Astrocyte (in vitro differentiated cells and primary cell): ENCODE measurements at regions not wholly inside any gene's neighbourhood (a gene's known extent, or its start where the extent isn't known, plus 50 kb on each side); places are given as distances from the start of the nearest gene placed in this dataset.

Experiments
- DNase-seq: peaks from one replicate; pipeline ENCODE4 v3.0.0-alpha.2; 2010; ENCODE audit warnings: low read depth
- FAIRE-seq: peaks from 2 replicates; lab custom pipeline; 2011; peaks lifted over from hg19 to GRCh38; lab: Jason Lieb, UNC
- H2AFZ ChIP-seq: 2 replicates; pipeline ENCODE4 v1.6.0; 2012; ENCODE audit warnings: low read depth, low read length, inconsistent platforms
- H3K27ac ChIP-seq: 2 replicates; pipeline ENCODE4 v1.5.1; 2011; ENCODE audit warnings: low read depth, low read length, inconsistent platforms
- H3K27me3 ChIP-seq: 2 replicates; pipeline ENCODE4 v1.6.0; 2011; ENCODE audit warnings: low read length, inconsistent platforms; ENCODE audit not compliant: insufficient read depth
- H3K36me3 ChIP-seq: 2 replicates; pipeline ENCODE4 v1.5.1; 2011; ENCODE audit warnings: low read length, inconsistent platforms; ENCODE audit not compliant: insufficient read depth
- H3K4me1 ChIP-seq: 2 replicates; pipeline ENCODE4 v1.5.1; 2011; ENCODE audit warnings: low read length, inconsistent platforms; ENCODE audit not compliant: insufficient read depth
- H3K4me2 ChIP-seq: 2 replicates; pipeline ENCODE4 v1.6.0; 2012; ENCODE audit warnings: low read length, inconsistent platforms
- H3K4me3 ChIP-seq: 2 replicates; pipeline ENCODE4 v1.5.1; 2011; ENCODE audit warnings: low read depth, mild to moderate bottlenecking, low read length, inconsistent platforms; ENCODE audit not compliant: insufficient read depth
- H3K79me2 ChIP-seq: 2 replicates; pipeline ENCODE4 v1.6.0; 2012; ENCODE audit warnings: mild to moderate bottlenecking, low read length, inconsistent platforms; ENCODE audit not compliant: insufficient read depth
- H3K9ac ChIP-seq: 2 replicates; pipeline ENCODE4 v1.6.0; 2012; ENCODE audit warnings: mild to moderate bottlenecking, low read length, inconsistent platforms
- H3K9me3 ChIP-seq: 2 replicates; pipeline ENCODE4 v1.5.1; 2012; ENCODE audit warnings: low read depth, mild to moderate bottlenecking, low read length, inconsistent platforms; ENCODE audit not compliant: insufficient read depth
- H4K20me1 ChIP-seq: 2 replicates; pipeline ENCODE4 v1.6.0; 2012; ENCODE audit warnings: low read length, inconsistent platforms; ENCODE audit not compliant: insufficient read depth
- H3K27ac Mint-ChIP-seq: one replicate; pipeline ENCODE4 v1.8.0; 2021; ENCODE audit warnings: mild to moderate bottlenecking, mixed read lengths; ENCODE audit not compliant: unreplicated experiment
- H3K27me3 Mint-ChIP-seq: one replicate; pipeline ENCODE4 v1.8.0; 2021; ENCODE audit warnings: low read depth, mixed read lengths; ENCODE audit not compliant: unreplicated experiment
- H3K36me3 Mint-ChIP-seq: one replicate; pipeline ENCODE4 v1.8.0; 2021; ENCODE audit warnings: low read depth, mixed read lengths; ENCODE audit not compliant: unreplicated experiment
- H3K4me1 Mint-ChIP-seq: one replicate; pipeline ENCODE4 v1.8.0; 2021; ENCODE audit warnings: low read depth, mixed read lengths; ENCODE audit not compliant: unreplicated experiment
- H3K4me3 Mint-ChIP-seq: one replicate; pipeline ENCODE4 v1.8.0; 2021; ENCODE audit warnings: mild to moderate bottlenecking, moderate library complexity, mixed read lengths; ENCODE audit not compliant: unreplicated experiment
- H3K9me3 Mint-ChIP-seq: one replicate; pipeline ENCODE4 v1.8.0; 2021; ENCODE audit warnings: mild to moderate bottlenecking, mixed read lengths; ENCODE audit not compliant: unreplicated experiment
- CTCF ChIP-seq: IDR thresholded peaks from 2 replicates; pipeline ENCODE4 v1.5.1; 2011; ENCODE audit warnings: low read depth, mild to moderate bottlenecking, inconsistent platforms, low read length, moderate library complexity; ENCODE audit not compliant: insufficient read depth
- EZH2 ChIP-seq: IDR thresholded peaks from 2 replicates; pipeline ENCODE4 v1.6.1; 2012; ENCODE audit warnings: mild to moderate bottlenecking, low read length, inconsistent platforms; ENCODE audit not compliant: insufficient read depth

GRCh38 chr6:122026582-122027369, 372.7 kb upstream of the HSF2 start:
- Mint-ChIP-seq H3K4me3 (no peak overlapping the region), H3K27me3 (no peaks in the 10 kb centered on the region), H3K27ac (no peak overlapping the region), H3K36me3 (no peaks in the 10 kb centered on the region), H3K4me1 (no peaks in the 10 kb centered on the region), H3K9me3 (no peaks in the 10 kb centered on the region)
- Histone ChIP-seq H3K9me3 (no peaks in the 10 kb centered on the region), H3K4me3 (no peak overlapping the region), H3K79me2 (no peaks in the 10 kb centered on the region), H3K27ac (no peak overlapping the region), H3K36me3 (no peaks in the 10 kb centered on the region), H3K4me1 (no peaks in the 10 kb centered on the region), H3K27me3 (no peaks in the 10 kb centered on the region), H4K20me1 (no peaks in the 10 kb centered on the region), H3K4me2 (no peak overlapping the region), H2AFZ (no peak overlapping the region), H3K9ac (no peak overlapping the region)
- FAIRE-seq (no peak), DNase-seq (no peak)
- TF ChIP-seq EZH2 (no peak), CTCF (no peak)

GRCh38 chr6:122028933-122029522, 370.4 kb upstream of the HSF2 start:
- no peak for FAIRE-seq
- no peak overlapping the region for H3K4me2 ChIP-seq

More at GRCh38 chr6:122028933-122029522, 370.4 kb upstream of the HSF2 start:
- Mint-ChIP-seq H3K36me3 (no peaks in the 10 kb centered on the region), H3K27me3 (no peaks in the 10 kb centered on the region), H3K4me1 (peaks cover 2% of the 10 kb centered on the region), H3K27ac (no peak overlapping the region), H3K9me3 (no peaks in the 10 kb centered on the region), H3K4me3 (no peak overlapping the region)
- H3K79me2 ChIP-seq: no peaks in the 10 kb centered on the region
- no peak overlapping the region for H3K9ac ChIP-seq
- no peaks in the 10 kb centered on the region for H3K36me3 ChIP-seq
- no peak for DNase-seq
- no peak for TF ChIP-seq EZH2
- no peak for TF ChIP-seq CTCF
- H3K4me3 ChIP-seq: no peak overlapping the region
- no peaks in the 10 kb centered on the region for H3K4me1 ChIP-seq
- no peaks in the 10 kb centered on the region for H3K9me3 ChIP-seq
- no peak overlapping the region for H2AFZ ChIP-seq
- no peaks in the 10 kb centered on the region for H4K20me1 ChIP-seq
- H3K27ac ChIP-seq: no peak overlapping the region
- no peaks in the 10 kb centered on the region for H3K27me3 ChIP-seq
